ENCODE measurements at regions not wholly inside any gene's neighbourhood (a gene's known extent, or its start where the extent isn't known, plus 50 kb on each side); places are given as distances from the start of the nearest gene placed in this dataset.

DNA sequence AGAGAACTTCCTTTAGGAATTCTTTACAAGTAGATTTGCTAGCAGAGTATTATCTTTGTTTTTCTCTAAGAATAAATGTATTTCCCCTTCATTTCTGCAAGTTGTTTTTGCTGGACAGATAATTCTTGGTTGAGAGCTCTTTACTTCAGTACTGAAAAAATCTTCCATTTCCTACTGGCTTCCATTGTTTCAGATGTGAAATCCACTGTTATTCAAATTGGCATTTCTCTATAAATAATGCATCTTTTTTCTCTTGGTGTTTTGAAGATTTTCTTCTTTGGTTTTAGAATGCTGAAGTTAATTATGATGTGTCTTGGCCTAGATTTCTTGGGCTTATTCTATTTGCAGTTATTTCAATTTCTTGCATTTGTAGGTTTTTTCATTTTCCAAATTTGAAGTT, 270.0 kb upstream of the GYPC start:
- TF ChIP-seq FOXM1 (IDR thresholded peaks at IDR 0.05; ENCODE audit: borderline replicate concordance) (no peak), ELF4 (IDR thresholded peaks at IDR 0.05) (no peak), FOXK2 (IDR thresholded peaks at IDR 0.05) (no peak), SUZ12 (IDR thresholded peaks at IDR 0.05) (no peak), BHLHE40 (IDR thresholded peaks at IDR 0.05; ENCODE audit: borderline replicate concordance) (no peak), SP1 (IDR thresholded peaks at IDR 0.05) (no peak), ARNT (IDR thresholded peaks at IDR 0.05) (no peak), FOXA1 (IDR thresholded peaks at IDR 0.05) (no peak)
- TF ChIP-seq, protein P1, sequence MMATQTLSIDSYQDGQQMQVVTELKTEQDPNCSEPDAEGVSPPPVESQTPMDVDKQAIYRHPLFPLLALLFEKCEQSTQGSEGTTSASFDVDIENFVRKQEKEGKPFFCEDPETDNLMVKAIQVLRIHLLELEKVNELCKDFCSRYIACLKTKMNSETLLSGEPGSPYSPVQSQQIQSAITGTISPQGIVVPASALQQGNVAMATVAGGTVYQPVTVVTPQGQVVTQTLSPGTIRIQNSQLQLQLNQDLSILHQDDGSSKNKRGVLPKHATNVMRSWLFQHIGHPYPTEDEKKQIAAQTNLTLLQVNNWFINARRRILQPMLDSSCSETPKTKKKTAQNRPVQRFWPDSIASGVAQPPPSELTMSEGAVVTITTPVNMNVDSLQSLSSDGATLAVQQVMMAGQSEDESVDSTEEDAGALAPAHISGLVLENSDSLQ (IDR thresholded peaks at IDR 0.05): no peak

All from HEK293T (cell line).